K562 (cell line): ENCODE measurements at regions not wholly inside any gene's neighbourhood (a gene's known extent, or its start where the extent isn't known, plus 50 kb on each side); places are given as distances from the start of the nearest gene placed in this dataset.

ENCODE experiments used
- ARHGAP35 ChIP-seq: fragments of 450-650 bp; IDR thresholded peaks from 2 replicates; pipeline ENCODE4 v1.6.1; 2018; ENCODE audit not compliant: partially characterized antibody
- ARID1B ChIP-seq: fragments of 450-650 bp; IDR thresholded peaks from 2 replicates; pipeline ENCODE4 v1.6.1; 2016; ENCODE audit warnings: antibody characterized with exemption, mild to moderate bottlenecking, inconsistent platforms
- ESRRA ChIP-seq: fragments of 450-650 bp; IDR thresholded peaks from 2 replicates; pipeline ENCODE4 v1.6.1; 2014; ENCODE audit warnings: low read depth, mild to moderate bottlenecking, moderate library complexity, borderline replicate concordance
- ETS2 ChIP-seq: IDR thresholded peaks from 2 replicates; pipeline ENCODE4 v1.6.1; 2016; ENCODE audit warnings: borderline replicate concordance, missing genetic modification characterization, mild to moderate bottlenecking, moderate library complexity, missing compliant biosample characterization; ENCODE audit not compliant: poor library complexity, severe bottlenecking
- HNRNPH1 ChIP-seq: fragments of 200-400 bp; formaldehyde crosslinking; optimal IDR thresholded peaks from 2 replicates; pipeline ENCODE3; 2017; ENCODE audit warnings: low read depth, mild to moderate bottlenecking, low read length, moderate library complexity
- MED1 ChIP-seq: sonication (generic); formaldehyde crosslinking; IDR thresholded peaks from 2 replicates; pipeline ENCODE4 v1.8.1; 2023; ENCODE audit warnings: missing genetic modification reagents, borderline replicate concordance
- PHB2 ChIP-seq: fragments of 450-650 bp; IDR thresholded peaks from 2 replicates; pipeline ENCODE4 v1.6.1; 2017; ENCODE audit warnings: low read depth
- ZBTB40 ChIP-seq, 2 experiments: fragments of 450-650 bp in 1 of 2; sonication (generic) in 1 of 2; formaldehyde crosslinking in 1 of 2; IDR thresholded peaks; 2 replicates each; pipeline versions ENCODE4 v1.7.1 to v1.9.0; 2016 to 2022; ENCODE audit warnings: inconsistent platforms in 1 of 2, mild to moderate bottlenecking in 1 of 2, missing genetic modification reagents in 1 of 2

GRCh38 chr10:11684717-11685645, 57.2 kb upstream of the ECHDC3 start (continued):
- TF ChIP-seq ZBTB40 (IDR thresholded peaks at IDR 0.05) (peak; percentile 67), ZBTB40 (CRISPR knock-in tag; IDR thresholded peaks at IDR 0.05) (no peak), ARHGAP35 (no peak), ESRRA (no peak), PHB2 (no peak), HNRNPH1 (no peak), ARID1B (peak; percentile 86), MED1 (CRISPR knock-in tag) (no peak), ETS2 (tag) (no peak)
